ENCODE measurements at regions not wholly inside any gene's neighbourhood (a gene's known extent, or its start where the extent isn't known, plus 50 kb on each side); places are given as distances from the start of the nearest gene placed in this dataset.
"Not testable (repeated sequence)": the region's sequence is repeated elsewhere in the genome, so short reads cannot be mapped to it uniquely, and the experiment has no call there.

GRCh38 chr7:81201188-81201587 is 282.3 kb upstream of the SEMA3C start:
- DNase-seq (no peak), ATAC-seq (no peak)
- Mint-ChIP-seq H3K9me3 (ENCODE audit: low read depth) (peaks cover 5% of the 10 kb centered on the region), H3K27me3 (no peaks in the 10 kb centered on the region), H3K27ac (no peak overlapping the region), H3K4me3 (no peak overlapping the region), H3K4me1 (no peaks in the 10 kb centered on the region), H3K36me3 (ENCODE audit: low read depth) (no peaks in the 10 kb centered on the region)
- CTCF ChIA-PET, result no interaction called here
- intact Hi-C loops (cut with DNase I, micrococcal nuclease), result no loop called here
- POLR2A ChIA-PET, result no interaction called here

- no peak overlapping the region for H3K4me3 Mint-ChIP-seq
- ChIA-PET CTCF (interaction anchor here (1.3 kb wide), 1 partner anchor 15 kb away, joined by 3 read pairs; no protein-coding TSS in a partner anchor), POLR2A (no interaction called here)
- H3K9me3 Mint-ChIP-seq (ENCODE audit: low read depth), result peaks cover 4% of the 10 kb centered on the region
- no peak overlapping the region for H3K27ac Mint-ChIP-seq
- intact Hi-C loops (cut with DNase I, micrococcal nuclease), result no loop called here
- ATAC-seq, result no peak
- no peaks in the 10 kb centered on the region for H3K36me3 Mint-ChIP-seq (ENCODE audit: low read depth)
- DNase-seq, result no peak
- H3K27me3 Mint-ChIP-seq, result no peaks in the 10 kb centered on the region
- H3K4me1 Mint-ChIP-seq, result no peaks in the 10 kb centered on the region
These were observed 279.9 kb upstream of the SEMA3C start for GRCh38 chr7:81198766-81199165.

- no peak for DNase-seq
- intact Hi-C loops (cut with DNase I, micrococcal nuclease), result no loop called here
- Mint-ChIP-seq H3K4me1 (no peaks in the 10 kb centered on the region), H3K4me3 (no peak overlapping the region), H3K9me3 (ENCODE audit: low read depth) (peaks cover 7% of the 10 kb centered on the region), H3K27me3 (no peaks in the 10 kb centered on the region), H3K36me3 (ENCODE audit: low read depth) (no peaks in the 10 kb centered on the region), H3K27ac (no peak overlapping the region)
- no peak for ATAC-seq
- POLR2A ChIA-PET, result no interaction called here
- CTCF ChIA-PET, result no interaction called here
These were observed 278.4 kb upstream of the SEMA3C start for GRCh38 chr7:81197266-81197665.

GRCh38 chr7:81195033-81195432 is 276.2 kb upstream of the SEMA3C start:
- Mint-ChIP-seq H3K4me1 (no peaks in the 10 kb centered on the region), H3K27me3 (no peaks in the 10 kb centered on the region), H3K9me3 (ENCODE audit: low read depth) (peaks cover 5% of the 10 kb centered on the region), H3K4me3 (no peak overlapping the region), H3K36me3 (ENCODE audit: low read depth) (no peaks in the 10 kb centered on the region), H3K27ac (no peak overlapping the region)
- ChIA-PET POLR2A (no interaction called here), CTCF (no interaction called here)
- DNase-seq, result no peak
- ATAC-seq, result no peak
- intact Hi-C loops (cut with DNase I, micrococcal nuclease), result no loop called here

- H3K9me3 Mint-ChIP-seq (ENCODE audit: low read depth), result peaks cover 5% of the 10 kb centered on the region
- H3K36me3 Mint-ChIP-seq (ENCODE audit: low read depth), result no peaks in the 10 kb centered on the region
- H3K4me3 Mint-ChIP-seq, result no peak overlapping the region
- intact Hi-C loops (cut with DNase I, micrococcal nuclease), result no loop called here
- no peaks in the 10 kb centered on the region for H3K4me1 Mint-ChIP-seq
- no peak overlapping the region for H3K27ac Mint-ChIP-seq
- DNase-seq (no peak), ATAC-seq (no peak)
- H3K27me3 Mint-ChIP-seq, result no peaks in the 10 kb centered on the region
- ChIA-PET POLR2A (no interaction called here), CTCF (no interaction called here)
These were observed 272.3 kb upstream of the SEMA3C start for GRCh38 chr7:81190997-81191768.

GRCh38 chr7:81187753-81188152 is 268.9 kb upstream of the SEMA3C start:
- ATAC-seq, result no peak
- no peaks in the 10 kb centered on the region for H3K4me1 Mint-ChIP-seq
- no peak for DNase-seq
- no peaks in the 10 kb centered on the region for H3K36me3 Mint-ChIP-seq (ENCODE audit: low read depth)
- CTCF ChIA-PET, result no interaction called here
- intact Hi-C loops (cut with DNase I, micrococcal nuclease), result loop anchor here in 1 of 2 experiments (2.0 to 5.0 kb wide), 2 partner anchors 19 to 285 kb away; no protein-coding TSS in a partner anchor
- no peak overlapping the region for H3K27ac Mint-ChIP-seq
- no peaks in the 10 kb centered on the region for H3K27me3 Mint-ChIP-seq
- no peak overlapping the region for H3K4me3 Mint-ChIP-seq
- POLR2A ChIA-PET, result no interaction called here
- H3K9me3 Mint-ChIP-seq (ENCODE audit: low read depth), result no peaks in the 10 kb centered on the region

GRCh38 chr7:81186691-81187090 is 267.8 kb upstream of the SEMA3C start:
- H3K9me3 Mint-ChIP-seq (ENCODE audit: low read depth), result no peaks in the 10 kb centered on the region
- H3K4me3 Mint-ChIP-seq, result no peak overlapping the region
- ATAC-seq (no peak), DNase-seq (no peak)
- CTCF ChIA-PET, result no interaction called here
- no peaks in the 10 kb centered on the region for H3K27me3 Mint-ChIP-seq
- no peaks in the 10 kb centered on the region for H3K4me1 Mint-ChIP-seq
- intact Hi-C loops (cut with DNase I, micrococcal nuclease), result loop anchor here in 1 of 2 experiments (2.0 to 5.0 kb wide), 2 partner anchors 20 to 286 kb away; no protein-coding TSS in a partner anchor
- H3K36me3 Mint-ChIP-seq (ENCODE audit: low read depth), result no peaks in the 10 kb centered on the region
- POLR2A ChIA-PET, result no interaction called here
- H3K27ac Mint-ChIP-seq, result no peak overlapping the region

GRCh38 chr7:81185072-81185471 is 266.2 kb upstream of the SEMA3C start:
- ChIA-PET POLR2A (no interaction called here), CTCF (no interaction called here)
- Mint-ChIP-seq H3K27me3 (no peaks in the 10 kb centered on the region), H3K4me3 (no peak overlapping the region), H3K36me3 (ENCODE audit: low read depth) (no peaks in the 10 kb centered on the region), H3K9me3 (ENCODE audit: low read depth) (no peaks in the 10 kb centered on the region), H3K4me1 (no peaks in the 10 kb centered on the region), H3K27ac (no peak overlapping the region)
- no peak for DNase-seq
- no peak for ATAC-seq
- intact Hi-C loops (cut with DNase I, micrococcal nuclease), result loop anchor here in 1 of 2 experiments (5.0 kb wide), 1 partner anchor 287 kb away; no protein-coding TSS in a partner anchor

GRCh38 chr7:81183326-81183725 is 264.5 kb upstream of the SEMA3C start:
- ChIA-PET CTCF (interaction anchor here (0.7 kb wide), 1 partner anchor 10 kb away, joined by 3 read pairs; no protein-coding TSS in a partner anchor), POLR2A (no interaction called here)
- Mint-ChIP-seq H3K4me1 (no peaks in the 10 kb centered on the region), H3K27me3 (no peaks in the 10 kb centered on the region), H3K9me3 (ENCODE audit: low read depth) (peaks cover 10% of the 10 kb centered on the region), H3K36me3 (ENCODE audit: low read depth) (no peaks in the 10 kb centered on the region), H3K4me3 (no peak overlapping the region), H3K27ac (no peak overlapping the region)
- ATAC-seq (no peak), DNase-seq (no peak)
- intact Hi-C loops (cut with DNase I, micrococcal nuclease), result no loop called here

- CTCF ChIA-PET; H3K4me3 Mint-ChIP-seq; ATAC-seq; H3K27ac Mint-ChIP-seq; H3K36me3 Mint-ChIP-seq (ENCODE audit: low read depth); intact Hi-C loops (cut with DNase I, micrococcal nuclease); DNase-seq; H3K4me1 Mint-ChIP-seq; H3K27me3 Mint-ChIP-seq; POLR2A ChIA-PET: not testable (repeated sequence)
- H3K9me3 Mint-ChIP-seq (ENCODE audit: low read depth), result peaks cover 13% of the 10 kb centered on the region
These were observed 263.2 kb upstream of the SEMA3C start for GRCh38 chr7:81182056-81182455.

GRCh38 chr7:81181066-81181465 is 262.2 kb upstream of the SEMA3C start:
- ATAC-seq, result no peak
- CTCF ChIA-PET, result no interaction called here
- Mint-ChIP-seq H3K27me3 (no peaks in the 10 kb centered on the region), H3K36me3 (ENCODE audit: low read depth) (no peaks in the 10 kb centered on the region), H3K4me1 (no peaks in the 10 kb centered on the region), H3K4me3 (no peak overlapping the region), H3K9me3 (ENCODE audit: low read depth) (peaks cover 13% of the 10 kb centered on the region), H3K27ac (no peak overlapping the region)
- no peak for DNase-seq
- POLR2A ChIA-PET, result no interaction called here
- intact Hi-C loops (cut with DNase I, micrococcal nuclease), result no loop called here

- no peak for ATAC-seq
- H3K4me1 Mint-ChIP-seq, result no peaks in the 10 kb centered on the region
- H3K4me3 Mint-ChIP-seq, result no peak overlapping the region
- no peaks in the 10 kb centered on the region for H3K27me3 Mint-ChIP-seq
- ChIA-PET POLR2A (no interaction called here), CTCF (no interaction called here)
- H3K27ac Mint-ChIP-seq, result no peak overlapping the region
- H3K36me3 Mint-ChIP-seq (ENCODE audit: low read depth), result no peaks in the 10 kb centered on the region
- no peak for DNase-seq
- intact Hi-C loops (cut with DNase I, micrococcal nuclease), result no loop called here
- H3K9me3 Mint-ChIP-seq (ENCODE audit: low read depth), result peaks cover 13% of the 10 kb centered on the region
These were observed 261.7 kb upstream of the SEMA3C start for GRCh38 chr7:81180573-81180972.

Measured in activated CD4-positive, alpha-beta T cell treated with anti-CD3 and anti-CD28 coated beads for 36 hours (primary cell).